HG03378 (cell line): ENCODE measurements at regions not wholly inside any gene's neighbourhood (a gene's known extent, or its start where the extent isn't known, plus 50 kb on each side); places are given as distances from the start of the nearest gene placed in this dataset.

Experiments used
- ATAC-seq: cut with Tn5 transposase; IDR thresholded peaks from one replicate; pipeline ENCODE4 v1.9.1; 2021; ENCODE audit warnings: mild to moderate bottlenecking, moderate library complexity; ENCODE audit not compliant: unreplicated experiment

- ATAC-seq = no peak
Measured at GRCh38 chr2:7983451-7983850, 698.4 kb upstream of the ID2 start.

GRCh38 chr2:7983912-7984311 is 697.9 kb upstream of the ID2 start:
- no peak for ATAC-seq

- ATAC-seq = peak; percentile 62
Measured at GRCh38 chr2:7984693-7985353, 697.0 kb upstream of the ID2 start.

- no peak for ATAC-seq
Measured at GRCh38 chr2:7986431-7986830, 695.4 kb upstream of the ID2 start.

- ATAC-seq = no peak
Measured at GRCh38 chr2:7987992-7988391, 693.9 kb upstream of the ID2 start.

- no peak for ATAC-seq
Measured at GRCh38 chr2:7988440-7988839, 693.4 kb upstream of the ID2 start.

- ATAC-seq = no peak
Measured at GRCh38 chr2:7989823-7990222, 692.0 kb upstream of the ID2 start.

GRCh38 chr2:7992612-7993602 is 688.9 kb upstream of the ID2 start:
- ATAC-seq = no peak

- no peak for ATAC-seq
Measured at GRCh38 chr2:7994397-7994951, 687.4 kb upstream of the ID2 start.

- no peak for ATAC-seq
Measured at GRCh38 chr2:7997279-7997678, 684.6 kb upstream of the ID2 start.

- no peak for ATAC-seq
Measured at GRCh38 chr2:7999683-8000476, 682.0 kb upstream of the ID2 start.

- no peak for ATAC-seq
Measured at GRCh38 chr2:8000870-8001269, 681.0 kb upstream of the ID2 start.

GRCh38 chr2:8002765-8003393 is 679.0 kb upstream of the ID2 start:
- peak; percentile 48 for ATAC-seq

GRCh38 chr2:8003462-8004075 is 678.3 kb upstream of the ID2 start:
- ATAC-seq = no peak

- no peak for ATAC-seq
Measured at GRCh38 chr2:8004250-8004681, 677.6 kb upstream of the ID2 start.

GRCh38 chr2:8006181-8006580 is 675.7 kb upstream of the ID2 start:
- ATAC-seq = no peak

- ATAC-seq = no peak
Measured at GRCh38 chr2:8006626-8007025, 675.2 kb upstream of the ID2 start.

- no peak for ATAC-seq
Measured at GRCh38 chr2:8009010-8009597, 672.8 kb upstream of the ID2 start.

- ATAC-seq = no peak
Measured at GRCh38 chr2:8015848-8016600, 665.8 kb upstream of the ID2 start.
